GM12872 (cell line): ENCODE measurements at regions not wholly inside any gene's neighbourhood (a gene's known extent, or its start where the extent isn't known, plus 50 kb on each side); places are given as distances from the start of the nearest gene placed in this dataset.

ENCODE experiments used
- TF ChIP-seq, protein P1 (sequence below): IDR thresholded peaks from 3 replicates; pipeline ENCODE4 v1.5.1; 2011; ENCODE audit warnings: low read depth, mild to moderate bottlenecking, low read length, moderate library complexity; ENCODE audit not compliant: insufficient read depth

DNA sequence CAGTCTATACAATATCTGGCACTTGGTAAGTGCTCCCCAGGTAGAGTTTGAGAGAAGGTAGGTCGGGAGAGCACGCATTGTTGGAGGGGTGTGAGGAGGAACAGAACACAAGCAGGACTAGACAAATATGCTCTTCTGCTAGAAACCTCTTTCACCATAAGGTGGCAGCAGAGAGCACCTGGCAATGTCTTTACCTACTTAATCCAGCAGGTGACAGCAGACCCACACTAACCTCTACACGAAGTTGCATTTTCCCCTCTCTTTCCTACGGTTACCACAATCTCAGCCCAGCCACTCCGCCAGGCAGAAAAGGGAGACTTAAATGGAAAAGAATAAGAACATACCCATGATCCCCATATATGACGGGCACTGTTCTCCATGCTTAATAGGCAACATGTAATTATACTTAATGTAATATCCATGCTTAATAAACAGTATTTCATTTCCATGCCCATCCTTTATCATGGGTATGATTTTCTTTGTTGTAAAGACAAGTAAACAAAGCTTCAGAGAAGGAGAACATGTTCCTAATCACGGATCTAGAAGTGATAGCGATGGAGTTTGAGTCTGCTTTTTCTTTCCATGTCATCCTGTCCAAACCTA is 55.1 kb upstream of the CCL2 start:
- TF ChIP-seq, protein P1, sequence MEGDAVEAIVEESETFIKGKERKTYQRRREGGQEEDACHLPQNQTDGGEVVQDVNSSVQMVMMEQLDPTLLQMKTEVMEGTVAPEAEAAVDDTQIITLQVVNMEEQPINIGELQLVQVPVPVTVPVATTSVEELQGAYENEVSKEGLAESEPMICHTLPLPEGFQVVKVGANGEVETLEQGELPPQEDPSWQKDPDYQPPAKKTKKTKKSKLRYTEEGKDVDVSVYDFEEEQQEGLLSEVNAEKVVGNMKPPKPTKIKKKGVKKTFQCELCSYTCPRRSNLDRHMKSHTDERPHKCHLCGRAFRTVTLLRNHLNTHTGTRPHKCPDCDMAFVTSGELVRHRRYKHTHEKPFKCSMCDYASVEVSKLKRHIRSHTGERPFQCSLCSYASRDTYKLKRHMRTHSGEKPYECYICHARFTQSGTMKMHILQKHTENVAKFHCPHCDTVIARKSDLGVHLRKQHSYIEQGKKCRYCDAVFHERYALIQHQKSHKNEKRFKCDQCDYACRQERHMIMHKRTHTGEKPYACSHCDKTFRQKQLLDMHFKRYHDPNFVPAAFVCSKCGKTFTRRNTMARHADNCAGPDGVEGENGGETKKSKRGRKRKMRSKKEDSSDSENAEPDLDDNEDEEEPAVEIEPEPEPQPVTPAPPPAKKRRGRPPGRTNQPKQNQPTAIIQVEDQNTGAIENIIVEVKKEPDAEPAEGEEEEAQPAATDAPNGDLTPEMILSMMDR = peak; percentile 100

DNA sequence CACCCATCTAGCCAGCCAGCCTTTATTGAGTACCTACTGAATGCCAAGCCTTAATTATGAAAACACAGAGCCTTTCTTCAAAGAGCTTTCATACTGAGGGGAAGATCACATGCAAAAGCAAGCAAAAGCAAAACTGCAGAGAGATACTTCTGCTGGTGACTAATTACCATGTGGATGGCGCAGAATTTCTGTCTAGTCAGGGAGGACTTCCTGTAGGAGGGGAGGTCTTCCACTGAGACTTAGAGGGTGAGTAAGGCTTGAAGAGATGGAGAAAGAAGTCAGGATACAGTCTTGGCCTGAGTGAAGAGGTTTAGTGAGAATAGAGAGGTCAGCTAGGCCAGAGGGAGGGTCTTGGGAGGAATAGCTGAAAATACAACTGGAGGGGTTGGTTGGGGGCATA is 53.9 kb upstream of the CCL2 start:
- TF ChIP-seq, protein P1 = no peak

DNA sequence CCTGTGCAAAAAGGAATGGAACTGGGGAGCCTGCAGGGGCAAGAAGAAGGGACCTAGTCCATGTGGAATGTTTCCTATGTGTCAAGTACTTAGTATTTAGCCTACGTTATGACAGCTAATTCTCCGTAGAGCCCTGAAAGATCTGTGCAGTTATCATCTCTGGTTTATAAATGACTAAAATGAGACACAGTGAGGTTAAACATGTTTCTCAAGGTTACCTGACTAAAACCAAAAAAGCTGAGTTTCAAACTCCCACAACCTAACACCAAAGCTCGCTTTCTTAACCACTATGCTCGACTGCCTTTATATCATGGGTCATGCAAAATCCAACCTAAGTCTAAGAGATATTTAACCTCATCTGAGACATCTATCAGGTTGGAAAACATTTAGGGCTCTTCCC is 53.3 kb upstream of the CCL2 start:
- TF ChIP-seq, protein P1 = no peak

DNA sequence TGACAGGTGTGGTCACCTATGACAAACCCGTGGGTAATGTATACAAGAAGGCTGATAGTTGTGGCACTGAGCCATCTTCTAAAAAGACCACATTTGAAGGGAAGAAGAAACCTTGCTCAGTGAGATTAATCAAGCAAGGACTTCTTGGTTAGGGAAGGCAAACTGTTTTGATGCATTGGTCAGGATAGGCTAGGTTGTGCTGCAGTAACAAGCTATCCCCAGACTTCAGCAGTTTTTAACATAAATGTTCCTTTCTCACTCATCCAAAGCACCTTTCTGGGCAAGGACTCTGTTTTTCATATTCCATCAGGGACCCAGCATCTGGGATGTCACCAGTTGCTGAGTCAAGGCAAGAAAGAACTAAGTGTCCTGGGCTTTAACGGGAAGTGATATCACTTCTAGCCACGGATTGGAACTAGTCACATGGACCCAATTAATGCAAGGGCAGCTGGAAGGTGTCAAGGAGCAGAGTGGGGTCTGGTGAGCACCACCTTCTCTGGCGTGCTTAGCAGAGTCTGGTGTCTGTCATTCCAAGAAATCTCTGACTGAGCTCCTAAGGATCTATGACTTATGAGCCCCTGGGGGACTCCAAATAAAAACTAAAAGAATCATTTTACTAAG is 52.0 kb upstream of the CCL2 start:
- TF ChIP-seq, protein P1 = no peak

DNA sequence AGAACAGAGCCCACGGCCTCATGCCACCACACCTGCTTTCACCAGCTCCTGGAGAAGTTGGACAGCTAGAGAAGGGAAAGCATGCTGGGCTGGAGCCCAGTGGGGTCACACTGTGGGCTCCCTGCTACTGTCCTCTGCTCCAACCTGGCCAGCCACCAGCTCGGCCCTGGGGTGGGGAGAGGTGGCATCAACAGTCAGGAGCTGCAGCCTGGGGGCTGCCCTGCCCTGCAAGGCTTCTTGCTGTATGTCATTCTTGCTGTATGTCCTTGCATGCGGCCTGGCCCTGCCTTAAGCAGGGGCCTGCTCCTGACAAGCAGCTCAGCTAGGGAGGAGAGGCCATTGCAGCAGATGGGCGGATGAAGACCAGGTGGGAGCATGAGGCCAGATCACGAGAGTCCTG is 50.7 kb upstream of the CCL2 start:
- TF ChIP-seq, protein P1 = no peak
